ENCODE measurements at regions not wholly inside any gene's neighbourhood (a gene's known extent, or its start where the extent isn't known, plus 50 kb on each side); places are given as distances from the start of the nearest gene placed in this dataset.

DNA sequence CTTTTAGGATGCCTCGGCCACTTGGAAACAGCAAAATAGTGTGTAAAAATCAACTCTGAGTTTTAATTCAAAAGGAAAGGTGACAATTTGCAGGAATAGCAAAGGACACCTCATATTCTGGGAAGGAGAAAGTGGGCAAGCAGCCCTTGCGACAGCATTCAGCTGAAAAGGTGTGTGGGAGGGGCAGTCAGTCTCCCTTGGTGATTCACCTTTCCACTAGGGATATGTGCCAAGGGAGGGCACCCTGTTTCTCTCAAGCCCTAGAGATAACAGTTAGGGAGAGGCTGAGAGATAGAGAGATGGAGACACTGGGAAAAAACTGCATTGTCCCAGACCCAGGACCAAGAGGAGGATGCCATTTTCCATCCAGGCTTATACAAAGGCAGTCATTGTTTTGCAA lies 228.1 kb downstream of the EPM2A start:
- H3K4me1 Mint-ChIP-seq = no peaks in the 10 kb centered on the region
- intact Hi-C loops (cut with micrococcal nuclease) = no loop called here
- no peak overlapping the region for H3K27ac Mint-ChIP-seq
- peaks cover 34% of the 10 kb centered on the region for H3K9me3 Mint-ChIP-seq
- no peak overlapping the region for H3K4me3 Mint-ChIP-seq
- ATAC-seq (ENCODE audit: low read depth) = no peak
- DNase-seq = no peak
- POLR2A ChIA-PET = no interaction called here
- TF ChIP-seq, protein P1, sequence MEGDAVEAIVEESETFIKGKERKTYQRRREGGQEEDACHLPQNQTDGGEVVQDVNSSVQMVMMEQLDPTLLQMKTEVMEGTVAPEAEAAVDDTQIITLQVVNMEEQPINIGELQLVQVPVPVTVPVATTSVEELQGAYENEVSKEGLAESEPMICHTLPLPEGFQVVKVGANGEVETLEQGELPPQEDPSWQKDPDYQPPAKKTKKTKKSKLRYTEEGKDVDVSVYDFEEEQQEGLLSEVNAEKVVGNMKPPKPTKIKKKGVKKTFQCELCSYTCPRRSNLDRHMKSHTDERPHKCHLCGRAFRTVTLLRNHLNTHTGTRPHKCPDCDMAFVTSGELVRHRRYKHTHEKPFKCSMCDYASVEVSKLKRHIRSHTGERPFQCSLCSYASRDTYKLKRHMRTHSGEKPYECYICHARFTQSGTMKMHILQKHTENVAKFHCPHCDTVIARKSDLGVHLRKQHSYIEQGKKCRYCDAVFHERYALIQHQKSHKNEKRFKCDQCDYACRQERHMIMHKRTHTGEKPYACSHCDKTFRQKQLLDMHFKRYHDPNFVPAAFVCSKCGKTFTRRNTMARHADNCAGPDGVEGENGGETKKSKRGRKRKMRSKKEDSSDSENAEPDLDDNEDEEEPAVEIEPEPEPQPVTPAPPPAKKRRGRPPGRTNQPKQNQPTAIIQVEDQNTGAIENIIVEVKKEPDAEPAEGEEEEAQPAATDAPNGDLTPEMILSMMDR (IDR thresholded peaks at IDR 0.05) = no peak
- H3K27me3 Mint-ChIP-seq = no peaks in the 10 kb centered on the region
- no peaks in the 10 kb centered on the region for H3K36me3 Mint-ChIP-seq (ENCODE audit: low read depth)
- CTCF ChIA-PET = no interaction called here

DNA sequence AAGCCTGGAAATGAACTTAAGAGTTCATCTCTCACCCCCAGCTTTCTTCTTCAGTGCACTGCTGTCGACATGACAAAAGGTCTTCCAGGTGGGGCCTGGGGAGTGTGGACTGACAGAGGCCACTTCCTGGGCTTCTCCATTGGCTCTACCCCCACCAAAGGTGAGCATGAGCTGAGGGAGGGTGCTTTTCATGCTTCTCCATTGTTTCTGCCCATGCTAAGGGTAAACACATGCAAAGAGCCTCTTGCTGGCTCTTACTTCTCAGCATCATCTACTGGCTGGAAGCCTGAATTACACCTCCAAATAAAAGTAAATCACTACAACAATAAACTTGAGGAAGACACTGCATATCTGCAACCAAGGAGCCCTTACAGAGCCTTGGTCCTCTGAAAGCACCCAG lies 227.2 kb downstream of the EPM2A start:
- H3K36me3 Mint-ChIP-seq (ENCODE audit: low read depth) = no peaks in the 10 kb centered on the region
- no peaks in the 10 kb centered on the region for H3K4me1 Mint-ChIP-seq
- ChIA-PET CTCF (no interaction called here), POLR2A (no interaction called here)
- no peak for DNase-seq
- peaks cover 37% of the 10 kb centered on the region for H3K9me3 Mint-ChIP-seq
- H3K27ac Mint-ChIP-seq = no peak overlapping the region
- no peak for ATAC-seq (ENCODE audit: low read depth)
- TF ChIP-seq, protein P1 (IDR thresholded peaks at IDR 0.05) = no peak
- intact Hi-C loops (cut with micrococcal nuclease) = no loop called here
- no peaks in the 10 kb centered on the region for H3K27me3 Mint-ChIP-seq
- H3K4me3 Mint-ChIP-seq = no peak overlapping the region

DNA sequence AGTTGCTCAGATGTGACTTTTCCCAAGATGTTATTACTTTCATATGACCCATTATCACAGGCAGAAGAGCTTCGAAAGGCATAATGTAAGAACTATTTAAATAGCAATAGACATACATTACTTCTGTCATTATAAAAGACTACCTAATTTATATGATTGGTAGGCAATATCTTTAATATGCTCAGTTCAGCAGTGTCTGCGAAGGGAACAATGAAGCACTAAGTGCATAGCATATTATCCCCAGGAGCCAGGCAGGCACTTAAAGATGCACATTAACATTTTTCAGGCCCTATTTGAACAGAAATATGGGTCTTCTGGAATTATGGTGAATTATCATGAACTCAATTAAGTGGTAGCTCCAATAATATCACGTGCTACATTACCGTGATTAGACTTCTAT lies 217.8 kb downstream of the EPM2A start:
- Mint-ChIP-seq H3K27ac (no peak overlapping the region), H3K4me1 (no peaks in the 10 kb centered on the region), H3K27me3 (no peaks in the 10 kb centered on the region), H3K4me3 (no peak overlapping the region), H3K36me3 (ENCODE audit: low read depth) (no peaks in the 10 kb centered on the region), H3K9me3 (peaks cover 3% of the 10 kb centered on the region)
- TF ChIP-seq, protein P1 (IDR thresholded peaks at IDR 0.05) = no peak
- ATAC-seq (ENCODE audit: low read depth) (no peak), DNase-seq (no peak)
- intact Hi-C loops (cut with micrococcal nuclease) = no loop called here
- ChIA-PET POLR2A (no interaction called here), CTCF (no interaction called here)

DNA sequence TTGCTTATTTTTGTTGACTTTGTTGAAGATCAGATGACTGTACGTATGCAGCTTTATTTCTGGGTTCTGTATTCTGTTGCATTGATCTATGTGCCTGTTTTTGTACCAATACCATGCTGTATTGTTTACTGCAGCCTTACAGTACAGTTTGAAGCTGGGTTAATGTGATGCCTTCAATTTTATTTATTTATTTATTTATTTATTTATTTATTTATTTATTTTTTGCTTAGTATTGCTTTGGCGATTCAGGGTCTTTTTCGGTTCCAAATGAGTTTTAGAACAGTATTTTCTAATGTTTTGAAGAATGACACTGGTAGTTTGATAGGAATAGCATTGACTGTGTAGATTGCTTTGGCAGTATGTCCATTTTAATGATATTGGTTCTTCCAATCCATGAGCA lies 210.3 kb downstream of the EPM2A start:
- H3K4me1 Mint-ChIP-seq = no peaks in the 10 kb centered on the region
- POLR2A ChIA-PET = no interaction called here
- ATAC-seq (ENCODE audit: low read depth) (no peak), DNase-seq (no peak)
- peaks cover 5% of the 10 kb centered on the region for H3K27me3 Mint-ChIP-seq
- intact Hi-C loops (cut with micrococcal nuclease) = no loop called here
- CTCF ChIA-PET = no interaction called here
- no peak overlapping the region for H3K27ac Mint-ChIP-seq
- peaks cover 9% of the 10 kb centered on the region for H3K9me3 Mint-ChIP-seq
- no peak overlapping the region for H3K4me3 Mint-ChIP-seq
- TF ChIP-seq, protein P1 (IDR thresholded peaks at IDR 0.05) = no peak
- no peaks in the 10 kb centered on the region for H3K36me3 Mint-ChIP-seq (ENCODE audit: low read depth)

DNA sequence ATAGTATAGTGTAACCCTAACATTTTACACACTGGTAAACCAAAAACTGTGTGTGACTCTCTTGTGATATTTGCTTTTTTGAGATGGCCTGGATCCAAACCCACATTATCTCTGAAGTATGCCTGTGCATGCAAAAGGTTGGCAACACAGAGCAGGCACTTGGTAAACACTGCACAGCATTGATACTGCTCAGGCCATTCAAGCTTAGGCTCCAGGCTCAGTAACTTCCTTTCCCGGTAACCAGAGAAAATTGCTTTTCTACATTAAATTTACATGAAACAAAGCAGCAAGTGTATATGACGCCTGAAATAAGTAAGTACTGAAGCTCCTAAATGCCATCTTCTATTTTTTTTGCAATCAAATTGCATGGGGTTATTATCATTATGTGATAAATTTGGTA lies 205.7 kb downstream of the EPM2A start:
- intact Hi-C loops (cut with micrococcal nuclease) = no loop called here
- Mint-ChIP-seq H3K4me3 (no peak overlapping the region), H3K9me3 (peaks cover 4% of the 10 kb centered on the region), H3K27ac (no peak overlapping the region), H3K36me3 (ENCODE audit: low read depth) (no peaks in the 10 kb centered on the region), H3K27me3 (peaks cover 8% of the 10 kb centered on the region), H3K4me1 (no peaks in the 10 kb centered on the region)
- ChIA-PET POLR2A (no interaction called here), CTCF (no interaction called here)
- TF ChIP-seq, protein P1 (IDR thresholded peaks at IDR 0.05) = no peak
- no peak for DNase-seq
- ATAC-seq (ENCODE audit: low read depth) = no peak
